ENCODE measurements at regions not wholly inside any gene's neighbourhood (a gene's known extent, or its start where the extent isn't known, plus 50 kb on each side); places are given as distances from the start of the nearest gene placed in this dataset.

- no peak for TF ChIP-seq TAF1 (IDR thresholded peaks at IDR 0.05; ENCODE audit: borderline replicate concordance, insufficient read depth, low read length)
- TF ChIP-seq POLR2AphosphoS5 (IDR thresholded peaks at IDR 0.05; ENCODE audit: low read depth, low read length) = no peak
Measured at GRCh38 chr18:56489893-56490292, 148.5 kb downstream of the TXNL1 start.

All from PFSK-1 (cell line).